DMS79 treated with DMSO at 0.1 percent for 48 hours (cell line): ENCODE measurements at regions not wholly inside any gene's neighbourhood (a gene's known extent, or its start where the extent isn't known, plus 50 kb on each side); places are given as distances from the start of the nearest gene placed in this dataset.

Experiments
- DNase-seq: peaks from one replicate; lab custom pipeline; 2025; lab: John Stamatoyannopoulos, UW

- DNase-seq, result no peak
These were observed 93.9 kb upstream of the CSF3R start for GRCh38 chr1:36576551-36577110.

DNA sequence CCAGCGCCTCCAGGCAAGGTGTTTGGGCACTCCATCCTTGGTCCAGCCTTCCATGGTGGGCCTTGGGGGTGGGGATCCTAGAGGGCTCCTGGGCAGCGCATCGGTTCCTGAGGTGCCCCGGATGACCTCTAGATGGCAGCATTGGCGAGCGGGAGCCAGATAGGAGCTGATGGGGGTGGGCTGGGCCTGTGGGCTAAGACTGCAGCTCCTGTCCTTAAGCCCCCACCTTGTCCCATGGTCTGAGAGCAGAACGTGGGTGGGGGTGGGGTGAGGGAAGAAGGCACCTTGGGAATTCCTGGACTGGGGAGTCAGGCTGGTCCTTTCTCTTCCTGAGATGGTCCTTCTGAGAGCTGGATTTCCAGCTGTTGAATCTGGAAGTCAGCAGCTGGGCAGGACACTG lies 93.4 kb upstream of the CSF3R start:
- DNase-seq, result peak; percentile 65

GRCh38 chr1:36573445-36573844 lies 90.7 kb upstream of the CSF3R start:
- no peak for DNase-seq

DNA sequence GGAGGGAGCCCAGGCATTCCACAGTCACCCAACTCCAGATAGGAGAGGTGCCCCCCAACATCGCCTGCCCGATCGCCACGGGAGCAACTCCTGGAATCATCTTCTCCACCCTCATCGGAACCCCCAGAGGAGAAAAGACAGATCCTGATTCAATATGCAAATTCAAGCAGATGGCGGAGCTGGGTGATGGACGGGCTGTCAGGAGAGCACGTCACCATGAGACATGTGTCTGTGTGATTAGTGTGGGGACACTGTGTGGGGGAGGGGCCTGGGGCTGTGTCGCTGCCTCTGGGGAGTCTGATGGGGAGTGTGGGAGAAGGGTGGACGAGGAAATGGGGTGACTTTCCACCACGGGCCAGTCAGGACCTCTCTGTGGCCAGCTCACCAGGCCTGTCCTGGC lies 90.2 kb upstream of the CSF3R start:
- DNase-seq, result no peak

GRCh38 chr1:36572142-36572715 lies 89.5 kb upstream of the CSF3R start:
- no peak for DNase-seq

DNA sequence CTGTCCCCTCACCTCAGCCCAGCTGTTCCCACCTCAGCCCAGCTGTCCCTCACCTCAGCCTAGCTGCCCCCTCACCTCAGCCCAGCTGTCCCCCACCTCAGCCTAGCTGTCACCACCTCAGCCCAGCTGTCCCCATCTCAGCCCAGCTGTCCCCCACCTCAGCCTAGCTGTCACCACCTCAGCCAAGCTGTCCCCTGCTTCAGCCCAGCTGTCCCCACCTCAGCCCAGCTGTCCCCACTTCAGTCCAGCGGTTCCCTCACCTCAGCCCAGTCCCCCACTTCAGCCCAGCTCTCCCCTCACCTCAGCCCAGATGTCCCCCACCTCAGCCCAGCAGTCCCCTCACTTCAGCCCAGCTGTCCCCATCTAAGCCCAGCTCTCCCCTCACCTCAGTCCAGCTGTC lies 88.4 kb upstream of the CSF3R start:
- no peak for DNase-seq

DNA sequence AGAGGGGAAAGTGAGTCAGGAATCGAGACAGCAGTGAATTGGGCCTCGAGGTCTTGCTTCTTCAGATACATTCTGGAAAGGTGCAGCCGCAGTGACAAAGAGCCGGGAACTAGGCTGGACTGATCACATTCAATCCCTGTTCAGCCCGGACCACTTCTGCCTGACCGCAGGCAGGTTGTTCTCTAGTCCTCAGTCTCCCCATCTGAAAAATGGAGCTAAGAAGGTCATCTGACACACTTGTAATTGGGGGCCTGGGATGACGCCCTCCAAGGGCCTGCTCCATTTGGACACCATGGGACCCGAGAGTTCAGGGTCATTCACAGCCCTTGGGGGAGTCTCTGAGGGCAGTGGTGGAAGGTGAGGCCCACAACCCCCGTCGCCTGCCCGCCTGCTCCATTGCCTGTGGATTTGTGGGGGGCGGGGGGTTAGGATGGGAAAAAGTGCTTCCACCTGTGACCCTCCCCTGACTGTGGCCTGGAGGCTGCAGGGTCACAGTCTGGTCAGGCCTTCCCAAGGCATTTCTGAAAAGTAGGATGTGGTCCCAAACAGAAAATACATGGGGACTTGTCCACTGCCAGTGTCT lies 87.9 kb upstream of the CSF3R start:
- DNase-seq, result no peak

DNA sequence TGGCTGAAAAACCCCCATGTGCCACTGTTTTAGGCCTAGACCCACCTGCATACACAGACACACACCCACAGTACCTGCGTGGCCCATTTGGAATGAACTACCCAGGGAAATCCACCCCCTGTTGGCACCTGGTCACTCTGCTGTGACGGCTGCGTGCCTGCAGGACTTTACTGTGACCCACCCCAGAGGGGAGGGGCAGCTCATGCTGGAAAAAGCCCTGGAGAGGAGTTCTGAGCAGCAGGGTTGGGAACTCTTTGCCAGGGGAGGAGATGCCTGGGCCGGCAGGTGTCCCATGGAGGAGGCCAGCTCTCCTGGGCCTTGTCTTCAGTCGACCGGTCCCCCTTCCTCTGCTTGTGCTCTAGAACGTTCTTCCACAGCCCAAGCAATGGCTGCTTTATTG lies 87.3 kb upstream of the CSF3R start:
- DNase-seq, result no peak

GRCh38 chr1:36567601-36568341 lies 85.1 kb upstream of the CSF3R start:
- DNase-seq, result no peak

DNA sequence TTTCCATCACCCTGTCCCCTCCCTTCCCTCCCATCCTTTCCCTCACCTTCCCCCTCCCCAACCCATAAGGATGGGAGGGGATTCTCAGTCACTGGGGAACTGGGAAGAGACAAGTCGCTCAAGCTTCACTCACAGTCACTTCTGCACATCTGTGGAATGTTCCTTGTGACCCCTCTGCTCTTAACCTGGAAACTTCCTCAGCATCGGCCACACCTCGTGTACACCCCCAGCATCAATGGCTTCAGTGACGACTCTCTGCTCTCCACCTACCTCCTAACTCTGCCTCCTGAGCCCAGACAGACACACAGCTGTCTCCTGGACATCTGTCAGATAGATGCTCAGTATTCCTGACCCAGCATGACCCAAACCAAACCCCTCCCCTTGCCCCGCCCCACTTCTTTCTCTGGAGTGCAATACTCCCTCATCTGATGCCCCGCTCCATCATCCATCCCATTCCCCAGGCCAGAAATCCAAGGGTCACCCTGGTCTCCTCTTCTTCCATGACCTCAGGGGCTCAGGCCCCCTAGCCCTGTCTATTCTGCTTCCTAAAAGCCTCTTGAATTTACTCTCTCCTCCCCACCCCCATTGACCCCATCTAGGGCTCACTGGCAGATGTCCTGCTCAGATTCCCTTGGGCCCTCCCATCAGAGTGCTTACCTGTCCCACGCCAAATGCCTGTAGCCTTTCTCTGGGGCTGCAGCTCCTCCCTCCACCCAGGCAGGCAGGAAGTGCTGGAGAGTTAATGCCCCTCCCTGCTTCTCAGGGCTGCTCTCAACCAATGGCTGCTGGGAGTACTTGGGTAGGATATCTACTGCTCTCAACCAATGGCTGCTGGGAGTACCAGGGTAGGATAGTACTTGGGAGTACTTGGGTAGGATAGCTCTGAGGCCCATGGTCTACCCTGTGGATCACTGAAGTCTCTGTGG lies 83.1 kb upstream of the CSF3R start:
- DNase-seq, result no peak

GRCh38 chr1:36562181-36562685 lies 79.5 kb upstream of the CSF3R start:
- DNase-seq, result no peak

GRCh38 chr1:36561361-36561724 lies 78.6 kb upstream of the CSF3R start:
- DNase-seq, result no peak

DNA sequence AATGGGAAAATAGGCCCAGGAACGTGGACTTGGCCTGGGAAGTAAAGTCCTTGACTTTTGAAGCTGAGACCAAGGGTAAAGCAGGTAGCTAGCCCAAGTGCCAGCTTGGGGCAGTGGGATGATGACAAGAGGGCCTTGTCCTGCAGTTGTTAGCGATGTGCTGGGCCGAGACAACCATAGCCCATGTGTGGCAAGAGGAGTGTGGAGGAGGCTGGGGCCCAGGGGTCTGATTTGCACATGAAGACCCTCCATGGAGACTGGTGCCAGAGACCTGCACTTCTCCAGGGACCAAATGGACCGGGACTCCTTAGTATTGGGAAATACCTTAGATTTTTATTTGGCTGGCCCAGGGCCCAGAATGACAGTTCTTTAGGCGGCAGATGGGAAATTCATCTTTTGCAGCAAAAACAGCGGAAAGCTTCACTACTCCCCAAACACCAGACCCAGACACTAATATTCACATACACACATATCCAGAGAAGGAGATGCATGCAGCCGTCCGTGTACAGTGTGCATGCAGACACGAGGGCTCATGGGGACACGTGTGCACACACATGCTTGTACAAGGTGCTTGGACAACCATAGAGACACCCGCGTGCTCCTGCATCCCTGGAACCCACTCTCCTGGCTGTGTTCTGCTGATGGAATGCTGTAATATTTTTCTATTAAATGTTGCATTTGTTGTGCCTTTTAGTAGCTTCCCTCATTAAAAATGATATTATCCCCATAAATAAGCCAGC lies 78.1 kb upstream of the CSF3R start:
- no peak for DNase-seq

DNA sequence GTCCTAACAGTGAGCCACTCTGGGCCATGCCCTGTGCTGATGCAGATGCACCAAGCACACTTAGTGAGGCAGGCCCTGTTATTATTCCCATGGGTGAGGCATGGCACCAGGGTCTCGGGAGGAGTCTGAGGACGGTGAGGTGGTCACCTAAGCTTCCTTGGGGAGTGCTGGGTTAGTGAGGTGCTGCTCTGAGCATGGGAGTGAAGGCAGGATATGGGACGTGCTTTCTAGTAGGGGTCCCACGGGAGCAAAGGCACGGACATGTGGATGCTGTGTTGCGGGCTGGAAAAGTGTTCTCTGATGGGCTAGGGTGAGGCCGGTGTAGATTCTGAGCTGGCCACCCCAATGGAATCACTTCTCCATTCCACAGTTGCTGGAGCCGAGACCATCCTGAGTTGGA lies 77.5 kb upstream of the CSF3R start:
- DNase-seq, result no peak

- no peak for DNase-seq
These were observed 76.3 kb upstream of the CSF3R start for GRCh38 chr1:36559061-36559460.

- no peak for DNase-seq
These were observed 74.6 kb upstream of the CSF3R start for GRCh38 chr1:36557041-36558000.

DNA sequence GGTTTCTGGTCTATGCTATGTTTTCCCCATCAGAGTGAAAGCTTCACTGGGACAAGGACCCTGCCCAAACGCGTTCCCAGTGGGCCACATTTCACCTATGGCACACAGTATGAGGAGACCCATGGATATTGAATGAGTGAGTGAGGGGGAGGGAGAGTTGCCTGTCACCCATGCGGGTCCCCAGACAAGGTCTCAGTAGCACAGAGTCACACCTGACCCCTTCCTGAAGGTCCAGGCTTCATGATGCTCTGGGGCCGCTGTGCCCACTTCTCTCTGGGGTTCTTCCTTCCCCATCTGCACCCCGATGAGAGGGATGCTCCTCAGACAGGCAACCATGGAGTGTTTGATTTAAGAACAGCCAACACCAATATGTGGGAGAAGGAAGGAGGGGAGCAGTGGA lies 72.3 kb upstream of the CSF3R start:
- DNase-seq, result no peak

DNA sequence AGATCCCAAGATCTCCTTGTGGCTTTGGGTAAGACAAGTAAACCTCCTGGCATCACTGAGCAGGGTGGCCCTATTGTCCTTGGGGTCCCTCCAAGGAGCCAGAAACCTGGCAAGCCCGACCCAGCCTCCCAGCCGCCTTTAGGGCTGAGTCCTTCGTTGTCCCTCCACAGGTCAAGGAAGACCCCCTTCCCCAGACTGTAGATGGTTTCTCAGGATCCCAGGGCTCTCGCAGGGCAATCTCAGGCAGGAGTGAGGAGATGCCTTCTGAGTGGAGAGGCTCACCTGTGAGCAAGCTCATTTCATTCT lies 71.6 kb upstream of the CSF3R start:
- DNase-seq, result no peak

DNA sequence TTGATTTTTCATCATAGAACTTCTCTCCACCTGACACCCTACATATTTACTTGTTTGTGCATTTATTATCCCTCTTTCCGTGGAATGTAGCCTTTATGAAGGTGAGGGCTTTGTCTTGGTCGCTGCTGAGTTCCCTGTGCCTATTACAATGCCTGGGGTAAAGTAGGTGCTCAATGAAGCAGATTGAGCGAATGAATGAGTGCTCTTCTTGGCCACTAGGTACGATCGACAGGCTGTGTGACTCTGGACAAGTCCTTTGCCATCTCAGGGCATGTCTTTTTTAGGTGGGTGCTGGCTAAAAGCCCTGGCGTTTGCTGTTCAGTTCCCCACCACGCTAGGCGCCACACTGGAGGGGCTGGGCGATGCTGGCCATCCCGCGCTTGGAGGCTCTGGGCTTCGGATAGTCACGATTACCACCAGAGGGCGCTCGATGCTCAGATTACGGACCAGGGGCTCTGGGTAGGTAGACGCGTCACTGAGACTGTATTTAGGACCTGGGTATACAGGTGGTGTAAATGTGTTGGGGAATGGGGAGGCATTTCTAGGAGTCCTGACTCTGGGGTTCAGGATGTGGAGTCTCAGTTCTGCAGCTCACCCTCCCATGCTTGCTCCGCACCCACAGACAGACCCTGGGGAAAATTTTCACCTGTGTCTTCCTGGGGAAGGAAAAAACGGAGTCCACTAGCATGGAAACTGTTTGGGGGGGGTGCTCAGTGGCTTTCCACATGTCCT lies 71.0 kb upstream of the CSF3R start:
- DNase-seq, result peak; percentile 64
